Gastrocnemius medialis (tissue), 4 donors: ENCODE measurements at regions not wholly inside any gene's neighbourhood (a gene's known extent, or its start where the extent isn't known, plus 50 kb on each side); places are given as distances from the start of the nearest gene placed in this dataset.

Experiments used
- POLR2A ChIP-seq, 2 donors: fragments of 450-650 bp; IDR thresholded peaks; one replicate each; pipeline ENCODE4 v1.6.1; 2017; ENCODE audit warnings: antibody characterized with exemption in 2 of 2, mild to moderate bottlenecking in 2 of 2, moderate library complexity in 2 of 2
- TF ChIP-seq, protein P1 (sequence below), 5 experiments: fragments of 450-650 bp in 3 of 5; fragments of 200-600 bp in 2 of 5; sonication (generic) in 2 of 5; IDR thresholded peaks in 4 of 5; conservative IDR thresholded peaks in 1 of 5; 1 replicate in 4 of 5; 2 replicates in 1 of 5; pipeline ENCODE4 v1.5.1; 2016 to 2019; ENCODE audit warnings: antibody characterized with exemption in 5 of 5, mild to moderate bottlenecking in 3 of 5, moderate library complexity in 3 of 5

DNA sequence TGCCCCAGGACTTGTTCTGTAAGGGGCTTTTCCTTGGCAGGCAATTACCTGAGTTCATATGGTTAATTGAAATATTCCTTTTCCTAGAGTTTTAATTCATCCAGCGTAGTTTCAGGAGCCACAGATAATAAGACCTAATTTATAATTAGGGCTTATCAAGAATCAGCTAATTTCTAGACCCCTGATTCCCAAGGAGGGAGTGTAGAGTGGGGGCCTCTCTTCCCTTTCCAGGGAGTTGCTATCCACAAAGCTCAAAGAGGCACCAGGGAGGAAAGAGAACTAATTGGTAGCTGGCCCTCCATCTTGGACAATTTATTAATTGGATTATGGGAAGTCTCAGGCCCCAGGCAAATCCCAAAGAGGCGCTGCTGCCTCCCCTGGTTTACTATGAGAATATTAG lies 75.8 kb upstream of the ZNF618 start:
- TF ChIP-seq, protein P1, sequence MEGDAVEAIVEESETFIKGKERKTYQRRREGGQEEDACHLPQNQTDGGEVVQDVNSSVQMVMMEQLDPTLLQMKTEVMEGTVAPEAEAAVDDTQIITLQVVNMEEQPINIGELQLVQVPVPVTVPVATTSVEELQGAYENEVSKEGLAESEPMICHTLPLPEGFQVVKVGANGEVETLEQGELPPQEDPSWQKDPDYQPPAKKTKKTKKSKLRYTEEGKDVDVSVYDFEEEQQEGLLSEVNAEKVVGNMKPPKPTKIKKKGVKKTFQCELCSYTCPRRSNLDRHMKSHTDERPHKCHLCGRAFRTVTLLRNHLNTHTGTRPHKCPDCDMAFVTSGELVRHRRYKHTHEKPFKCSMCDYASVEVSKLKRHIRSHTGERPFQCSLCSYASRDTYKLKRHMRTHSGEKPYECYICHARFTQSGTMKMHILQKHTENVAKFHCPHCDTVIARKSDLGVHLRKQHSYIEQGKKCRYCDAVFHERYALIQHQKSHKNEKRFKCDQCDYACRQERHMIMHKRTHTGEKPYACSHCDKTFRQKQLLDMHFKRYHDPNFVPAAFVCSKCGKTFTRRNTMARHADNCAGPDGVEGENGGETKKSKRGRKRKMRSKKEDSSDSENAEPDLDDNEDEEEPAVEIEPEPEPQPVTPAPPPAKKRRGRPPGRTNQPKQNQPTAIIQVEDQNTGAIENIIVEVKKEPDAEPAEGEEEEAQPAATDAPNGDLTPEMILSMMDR (IDR thresholded peaks at IDR 0.05 in 4 of 5, conservative IDR thresholded peaks at IDR 0.05 in 1 of 5) = no peak
- TF ChIP-seq POLR2A (IDR thresholded peaks at IDR 0.05) = no peak
